Mammary epithelial cell (primary cell): ENCODE measurements at regions not wholly inside any gene's neighbourhood (a gene's known extent, or its start where the extent isn't known, plus 50 kb on each side); places are given as distances from the start of the nearest gene placed in this dataset.

Source experiments
- CTCF ChIP-seq, 2 donors: IDR thresholded peaks in 1 of 2; conservative IDR thresholded peaks in 1 of 2; 2 replicates each; pipeline ENCODE4 v1.5.1; 2011 to 2012; ENCODE audit warnings: inconsistent platforms in 2 of 2, low read length in 2 of 2, mild to moderate bottlenecking in 2 of 2, control low read depth in 1 of 2, low read depth in 1 of 2; ENCODE audit not compliant: insufficient read depth in 1 of 2; ENCODE audit errors: extremely low read depth in 1 of 2
- EZH2 ChIP-seq: IDR thresholded peaks from 2 replicates; pipeline ENCODE4 v1.6.1; 2012; ENCODE audit warnings: low read length, inconsistent platforms, borderline replicate concordance

GRCh38 chr5:159638954-159639559 is 277.2 kb upstream of the ADRA1B start:
- no peak for TF ChIP-seq CTCF (conservative IDR thresholded peaks at IDR 0.05 in 1 of 2, IDR thresholded peaks at IDR 0.05 in 1 of 2; ENCODE audit: extremely low read depth in 1 of 2, insufficient read depth in 1 of 2, low read depth in 1 of 2, low read length in 2 of 2)
- TF ChIP-seq EZH2 = no peak
